HL-60 (cell line): ENCODE measurements at regions not wholly inside any gene's neighbourhood (a gene's known extent, or its start where the extent isn't known, plus 50 kb on each side); places are given as distances from the start of the nearest gene placed in this dataset.

Experiments used
- DNase-seq, 2 experiments: peaks; one replicate each; pipeline ENCODE4 v3.0.0-alpha.2; 2010 to 2020; ENCODE audit warnings: low read depth in 1 of 2, low spot score in 1 of 2
- H3K27ac ChIP-seq: fragments of 250-450 bp; sonication (Bioruptor Pico); replicated peaks from 2 replicates; pipeline ENCODE4 v1.5.1; 2020; ENCODE audit warnings: mild to moderate bottlenecking, moderate library complexity
- H3K27me3 ChIP-seq: fragments of 250-450 bp; sonication (Bioruptor Pico); 2 replicates; pipeline ENCODE4 v1.5.1; 2021; ENCODE audit warnings: mild to moderate bottlenecking, moderate library complexity; ENCODE audit not compliant: insufficient read depth, poor library complexity, severe bottlenecking
- H3K4me3 ChIP-seq: replicated peaks from 2 replicates; pipeline ENCODE4 v1.5.1; 2011; ENCODE audit warnings: mild to moderate bottlenecking, control low read depth, low read length; ENCODE audit not compliant: insufficient read depth
- GABPA ChIP-seq: IDR thresholded peaks from 2 replicates; pipeline ENCODE4 v1.6.1; 2012; ENCODE audit warnings: low read depth
- POLR2AphosphoS5 ChIP-seq: IDR thresholded peaks from 2 replicates; pipeline ENCODE4 v1.6.1; 2012; ENCODE audit warnings: low read depth
- SPI1 ChIP-seq: IDR thresholded peaks from 2 replicates; pipeline ENCODE4 v1.6.1; 2012; ENCODE audit warnings: low read depth, mild to moderate bottlenecking, borderline replicate concordance
- TF ChIP-seq, protein P1 (sequence below): IDR thresholded peaks from 2 replicates; pipeline ENCODE4 v1.6.1; 2012; ENCODE audit warnings: low read depth; ENCODE audit not compliant: insufficient replicate concordance
- TF ChIP-seq, protein P2 (sequence below): IDR thresholded peaks from one replicate; pipeline ENCODE4 v1.5.1; 2011; ENCODE audit warnings: low read length, control low read depth, inconsistent platforms; ENCODE audit not compliant: insufficient read depth

DNA sequence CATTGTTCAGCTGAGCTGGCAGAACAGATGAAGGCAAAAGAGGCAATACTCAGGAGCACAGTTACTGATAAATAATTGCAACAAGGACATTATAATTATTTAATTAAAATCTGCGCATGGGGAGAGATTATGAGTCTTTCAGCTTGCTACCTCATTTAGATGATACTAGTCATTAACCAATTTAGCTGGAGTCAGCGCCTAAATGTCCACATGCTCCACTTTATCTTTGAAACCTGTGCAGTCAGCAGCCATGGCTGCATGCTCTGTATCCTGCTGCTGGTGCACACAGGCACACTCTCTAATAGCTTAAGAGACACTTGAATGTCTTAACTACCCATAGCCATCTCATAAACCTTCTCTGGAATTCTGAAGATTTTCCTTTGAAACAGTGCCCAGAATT lies 196.8 kb downstream of the PPP1R3A start:
- Histone ChIP-seq H3K4me3 (no peak overlapping the region), H3K27me3 (no peaks in the 10 kb centered on the region), H3K27ac (no peak overlapping the region)
- TF ChIP-seq SPI1 (no peak), GABPA (no peak), POLR2AphosphoS5 (no peak)
- TF ChIP-seq, protein P1, sequence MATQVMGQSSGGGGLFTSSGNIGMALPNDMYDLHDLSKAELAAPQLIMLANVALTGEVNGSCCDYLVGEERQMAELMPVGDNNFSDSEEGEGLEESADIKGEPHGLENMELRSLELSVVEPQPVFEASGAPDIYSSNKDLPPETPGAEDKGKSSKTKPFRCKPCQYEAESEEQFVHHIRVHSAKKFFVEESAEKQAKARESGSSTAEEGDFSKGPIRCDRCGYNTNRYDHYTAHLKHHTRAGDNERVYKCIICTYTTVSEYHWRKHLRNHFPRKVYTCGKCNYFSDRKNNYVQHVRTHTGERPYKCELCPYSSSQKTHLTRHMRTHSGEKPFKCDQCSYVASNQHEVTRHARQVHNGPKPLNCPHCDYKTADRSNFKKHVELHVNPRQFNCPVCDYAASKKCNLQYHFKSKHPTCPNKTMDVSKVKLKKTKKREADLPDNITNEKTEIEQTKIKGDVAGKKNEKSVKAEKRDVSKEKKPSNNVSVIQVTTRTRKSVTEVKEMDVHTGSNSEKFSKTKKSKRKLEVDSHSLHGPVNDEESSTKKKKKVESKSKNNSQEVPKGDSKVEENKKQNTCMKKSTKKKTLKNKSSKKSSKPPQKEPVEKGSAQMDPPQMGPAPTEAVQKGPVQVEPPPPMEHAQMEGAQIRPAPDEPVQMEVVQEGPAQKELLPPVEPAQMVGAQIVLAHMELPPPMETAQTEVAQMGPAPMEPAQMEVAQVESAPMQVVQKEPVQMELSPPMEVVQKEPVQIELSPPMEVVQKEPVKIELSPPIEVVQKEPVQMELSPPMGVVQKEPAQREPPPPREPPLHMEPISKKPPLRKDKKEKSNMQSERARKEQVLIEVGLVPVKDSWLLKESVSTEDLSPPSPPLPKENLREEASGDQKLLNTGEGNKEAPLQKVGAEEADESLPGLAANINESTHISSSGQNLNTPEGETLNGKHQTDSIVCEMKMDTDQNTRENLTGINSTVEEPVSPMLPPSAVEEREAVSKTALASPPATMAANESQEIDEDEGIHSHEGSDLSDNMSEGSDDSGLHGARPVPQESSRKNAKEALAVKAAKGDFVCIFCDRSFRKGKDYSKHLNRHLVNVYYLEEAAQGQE, result no peak
- TF ChIP-seq, protein P2, sequence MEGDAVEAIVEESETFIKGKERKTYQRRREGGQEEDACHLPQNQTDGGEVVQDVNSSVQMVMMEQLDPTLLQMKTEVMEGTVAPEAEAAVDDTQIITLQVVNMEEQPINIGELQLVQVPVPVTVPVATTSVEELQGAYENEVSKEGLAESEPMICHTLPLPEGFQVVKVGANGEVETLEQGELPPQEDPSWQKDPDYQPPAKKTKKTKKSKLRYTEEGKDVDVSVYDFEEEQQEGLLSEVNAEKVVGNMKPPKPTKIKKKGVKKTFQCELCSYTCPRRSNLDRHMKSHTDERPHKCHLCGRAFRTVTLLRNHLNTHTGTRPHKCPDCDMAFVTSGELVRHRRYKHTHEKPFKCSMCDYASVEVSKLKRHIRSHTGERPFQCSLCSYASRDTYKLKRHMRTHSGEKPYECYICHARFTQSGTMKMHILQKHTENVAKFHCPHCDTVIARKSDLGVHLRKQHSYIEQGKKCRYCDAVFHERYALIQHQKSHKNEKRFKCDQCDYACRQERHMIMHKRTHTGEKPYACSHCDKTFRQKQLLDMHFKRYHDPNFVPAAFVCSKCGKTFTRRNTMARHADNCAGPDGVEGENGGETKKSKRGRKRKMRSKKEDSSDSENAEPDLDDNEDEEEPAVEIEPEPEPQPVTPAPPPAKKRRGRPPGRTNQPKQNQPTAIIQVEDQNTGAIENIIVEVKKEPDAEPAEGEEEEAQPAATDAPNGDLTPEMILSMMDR, result no peak
- no peak for DNase-seq

DNA sequence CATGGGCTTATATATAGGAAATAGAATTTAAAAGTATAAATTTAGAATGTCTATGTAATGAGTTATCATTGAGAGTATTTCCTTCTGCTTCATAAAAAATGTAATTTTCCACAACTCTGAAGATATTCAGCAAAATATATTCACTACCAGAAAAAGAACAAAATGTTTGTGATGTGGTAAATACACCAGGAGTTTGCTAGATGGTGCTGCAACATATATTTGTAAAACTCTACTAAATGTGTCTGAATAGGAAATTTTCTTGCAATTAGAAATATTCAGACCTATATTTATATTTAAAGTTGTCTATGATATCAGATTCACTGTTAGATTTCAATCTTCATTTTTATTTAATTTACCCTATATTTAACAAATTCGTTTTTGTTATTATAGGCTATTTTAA lies 201.1 kb downstream of the PPP1R3A start:
- DNase-seq, result no peak
- H3K27ac ChIP-seq, result no peak overlapping the region
- H3K4me3 ChIP-seq, result no peak overlapping the region
- H3K27me3 ChIP-seq, result no peaks in the 10 kb centered on the region
- TF ChIP-seq SPI1 (no peak), GABPA (no peak)
- TF ChIP-seq, protein P2, result no peak

DNA sequence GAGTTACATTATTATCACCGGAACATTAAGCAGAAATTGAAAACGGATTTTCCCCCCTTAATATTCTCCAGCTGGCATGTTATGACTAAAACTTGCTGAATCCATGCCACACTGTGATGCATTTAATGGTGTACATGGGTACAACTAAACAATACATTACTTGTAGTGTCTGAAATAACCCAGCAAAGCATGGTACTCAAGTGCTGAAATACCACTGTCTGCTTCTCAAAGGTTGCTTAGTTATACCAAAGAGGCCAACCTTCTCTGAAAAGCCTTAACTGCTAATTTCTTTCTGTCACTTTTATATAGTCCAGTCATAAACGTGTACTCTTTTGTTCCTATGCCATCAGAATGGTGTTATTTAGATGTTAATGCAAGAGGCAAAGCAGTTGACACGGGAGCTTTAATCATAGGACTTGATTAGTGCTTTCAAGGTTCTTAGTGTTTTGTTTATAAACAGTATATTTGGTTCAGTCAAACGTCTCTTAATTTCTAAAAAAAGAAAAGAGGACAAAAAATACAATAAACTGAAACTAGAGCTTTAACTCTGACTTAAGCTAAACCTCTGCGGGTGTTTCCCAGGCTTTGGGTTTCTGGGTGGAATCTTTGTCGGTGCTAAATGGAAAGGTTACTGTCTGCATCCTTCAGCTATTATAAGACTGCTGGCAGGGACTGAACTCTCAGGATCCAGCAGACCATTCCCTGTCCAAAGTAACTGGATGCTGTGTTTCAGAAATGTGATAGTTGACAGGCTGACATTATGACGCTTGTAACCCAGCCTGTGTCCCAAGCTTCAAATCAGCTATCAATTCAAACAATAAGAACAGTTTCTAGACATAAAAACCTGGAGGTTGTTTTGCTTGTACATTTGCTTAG lies 202.6 kb downstream of the PPP1R3A start:
- no peak for DNase-seq
- Histone ChIP-seq H3K4me3 (no peak overlapping the region), H3K27ac (no peak overlapping the region), H3K27me3 (no peaks in the 10 kb centered on the region)
- TF ChIP-seq, protein P1, result no peak
- TF ChIP-seq SPI1, result no peak
- TF ChIP-seq GABPA, result no peak
- TF ChIP-seq, protein P2, result no peak
- no peak for TF ChIP-seq POLR2AphosphoS5

DNA sequence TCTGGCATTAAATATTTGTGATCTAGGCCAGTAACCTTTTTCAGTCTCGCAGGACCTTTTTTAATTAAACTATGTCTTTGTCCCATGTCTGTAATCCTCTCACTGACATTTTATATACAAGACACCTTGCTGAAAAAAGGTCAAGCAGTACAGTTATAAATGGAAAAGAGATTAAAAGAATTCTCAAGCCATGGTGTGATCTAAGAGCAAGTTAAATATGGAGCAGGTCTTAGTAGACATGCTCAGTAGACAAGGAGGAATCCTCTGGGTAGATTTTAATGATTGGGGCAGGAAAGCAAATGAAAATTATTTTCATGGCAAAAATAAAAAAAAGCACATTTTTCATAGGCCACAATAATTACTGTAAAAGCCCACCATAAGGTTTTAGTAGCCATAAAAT lies 203.5 kb downstream of the PPP1R3A start:
- Histone ChIP-seq H3K27ac (no peak overlapping the region), H3K4me3 (no peak overlapping the region), H3K27me3 (no peaks in the 10 kb centered on the region)
- no peak for DNase-seq
- TF ChIP-seq GABPA (no peak), SPI1 (no peak), POLR2AphosphoS5 (no peak)
- TF ChIP-seq, protein P2, result no peak
- TF ChIP-seq, protein P1, result no peak
